RCC 7860 (cell line): ENCODE measurements at regions not wholly inside any gene's neighbourhood (a gene's known extent, or its start where the extent isn't known, plus 50 kb on each side); places are given as distances from the start of the nearest gene placed in this dataset.

ENCODE experiments used
- DNase-seq: peaks from one replicate; pipeline ENCODE4 v3.0.0-alpha.2; 2015; ENCODE audit warnings: low spot score
- FAIRE-seq: peaks from 2 replicates; lab custom pipeline; 2012; peaks lifted over from hg19 to GRCh38; lab: Jason Lieb, UNC

GRCh38 chr6:93974332-93974731 is 555.0 kb upstream of the EPHA7 start:
- no peak for DNase-seq
- no peak for FAIRE-seq

DNA sequence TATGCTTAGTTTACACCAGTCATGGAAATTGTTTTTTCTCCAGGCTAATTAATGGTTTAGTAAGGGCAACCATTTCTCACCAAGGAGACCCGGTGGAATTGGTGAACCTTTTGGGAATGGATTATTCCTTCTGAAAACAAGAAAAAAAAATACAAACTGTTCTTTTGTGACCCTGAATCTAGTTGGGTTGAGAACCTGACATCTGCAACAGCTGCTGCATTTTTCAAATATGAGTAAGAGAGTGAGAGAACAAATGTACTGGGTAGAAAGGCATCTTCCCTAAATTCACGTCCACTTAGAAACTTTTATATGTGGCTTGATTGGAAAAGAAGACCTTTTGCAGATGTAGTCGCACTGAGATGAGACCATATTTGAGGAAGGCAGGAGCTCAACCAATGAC is 553.4 kb upstream of the EPHA7 start:
- FAIRE-seq (no peak), DNase-seq (no peak)

GRCh38 chr6:93970684-93971083 is 551.3 kb upstream of the EPHA7 start:
- DNase-seq, result no peak
- no peak for FAIRE-seq

- FAIRE-seq (no peak), DNase-seq (no peak)
Measured at GRCh38 chr6:93968126-93968525, 548.8 kb upstream of the EPHA7 start.

- FAIRE-seq (no peak), DNase-seq (no peak)
Measured at GRCh38 chr6:93964926-93965325, 545.6 kb upstream of the EPHA7 start.

GRCh38 chr6:93964321-93964720 is 545.0 kb upstream of the EPHA7 start:
- FAIRE-seq (no peak), DNase-seq (no peak)

DNA sequence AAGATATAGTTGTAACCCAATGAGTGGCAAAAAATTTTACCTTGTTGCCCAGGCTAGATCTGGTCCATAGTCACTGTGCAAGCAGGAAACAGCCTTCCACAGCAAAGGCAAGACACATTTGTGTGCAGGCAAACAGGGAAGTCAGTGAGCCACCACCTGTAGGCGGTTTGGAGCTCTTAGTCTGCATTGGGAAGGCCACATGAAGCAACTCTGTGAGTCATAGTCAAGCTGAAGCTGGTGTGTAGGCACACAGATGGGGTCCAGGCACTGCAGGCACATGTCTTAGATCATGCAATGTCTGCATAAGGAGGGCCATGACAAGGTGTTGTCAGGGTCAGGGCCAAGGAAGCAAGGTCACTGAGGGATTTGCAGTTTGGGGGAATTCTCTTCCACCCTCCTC is 543.2 kb upstream of the EPHA7 start:
- FAIRE-seq (no peak), DNase-seq (no peak)

DNA sequence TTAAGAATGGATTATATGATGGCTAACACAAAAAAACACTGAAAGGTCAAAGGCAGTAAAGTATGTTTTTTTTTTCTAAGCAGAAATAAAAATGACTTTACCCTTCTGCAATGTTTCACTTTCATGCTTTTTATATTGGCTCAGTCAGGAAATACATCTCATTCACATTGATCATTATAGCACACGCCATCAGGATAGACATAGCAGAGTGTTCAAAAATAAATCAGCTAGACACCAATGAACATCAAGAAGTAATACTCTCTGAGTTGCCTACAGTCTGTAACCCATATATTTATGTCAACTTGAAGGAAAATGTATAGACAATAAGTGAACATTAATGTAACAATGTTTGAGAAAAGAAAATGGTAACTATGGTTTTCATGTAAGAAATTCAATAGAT is 535.2 kb upstream of the EPHA7 start:
- FAIRE-seq, result no peak

GRCh38 chr6:93943661-93944060 is 524.3 kb upstream of the EPHA7 start:
- DNase-seq, result no peak
- no peak for FAIRE-seq

More for the DNA sequence above, 535.2 kb upstream of the EPHA7 start:
- DNase-seq, result no peak

GRCh38 chr6:93940381-93940780 is 521.0 kb upstream of the EPHA7 start:
- no peak for DNase-seq
- FAIRE-seq, result no peak

- DNase-seq (no peak), FAIRE-seq (no peak)
Measured at GRCh38 chr6:93932175-93932574, 512.8 kb upstream of the EPHA7 start.

DNA sequence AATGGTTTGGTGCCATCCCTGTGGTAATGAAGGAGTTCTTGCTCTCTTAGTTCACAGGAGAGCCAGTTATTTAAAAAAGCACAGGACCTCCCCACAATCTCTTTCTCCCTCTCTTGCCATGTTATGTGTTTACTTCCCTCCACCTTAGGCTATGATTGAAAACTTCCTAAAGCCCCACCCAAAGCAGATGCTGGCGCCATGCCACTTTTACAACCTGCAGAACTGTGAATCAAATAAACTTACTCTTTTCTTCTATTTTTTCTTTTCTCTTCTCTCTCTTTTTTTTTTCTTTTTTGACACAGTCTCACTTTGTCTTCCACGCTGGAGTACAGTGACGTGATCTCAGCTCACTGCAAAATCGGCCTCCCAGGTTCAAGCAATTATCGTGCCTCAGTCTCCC is 508.4 kb upstream of the EPHA7 start:
- FAIRE-seq, result no peak
- no peak for DNase-seq

DNA sequence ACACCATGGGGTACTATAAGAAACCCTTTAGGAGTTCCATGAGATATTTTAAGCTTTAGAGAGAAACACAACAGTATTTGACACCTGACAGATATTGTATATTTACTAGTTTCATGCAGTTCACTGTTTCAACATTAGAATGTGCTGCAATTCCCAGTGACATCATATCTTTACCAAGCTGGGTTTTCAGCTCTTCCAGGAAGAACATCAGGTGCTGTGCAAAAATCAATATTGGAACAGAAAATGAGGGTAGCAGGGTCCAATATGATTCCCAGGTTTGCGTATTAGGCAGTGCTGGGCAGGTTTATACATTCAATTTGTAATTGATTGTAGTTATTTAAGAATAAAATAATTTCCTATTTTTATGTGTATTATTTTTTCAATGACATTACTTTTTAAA is 500.0 kb upstream of the EPHA7 start:
- DNase-seq (no peak), FAIRE-seq (no peak)

DNA sequence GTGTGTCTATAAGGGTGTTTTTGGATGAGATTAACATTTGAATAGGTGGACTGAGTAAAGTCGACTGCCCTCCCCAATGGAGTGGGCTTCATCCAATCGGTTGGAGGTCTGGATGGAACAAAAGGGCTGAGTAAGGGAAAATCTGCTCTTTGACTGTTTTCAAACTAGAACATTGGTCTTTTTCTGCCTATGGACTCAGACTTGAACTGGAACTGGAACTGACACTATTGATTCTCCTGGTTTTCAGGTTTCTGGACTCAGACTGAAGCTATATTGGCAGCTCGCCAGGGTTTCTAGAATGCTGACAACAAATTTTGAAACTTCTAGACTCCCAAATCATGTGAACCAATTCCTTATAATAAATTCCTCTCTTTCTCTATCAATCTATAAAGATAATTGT is 498.9 kb upstream of the EPHA7 start:
- no peak for DNase-seq

GRCh38 chr6:93917216-93917615 is 497.9 kb upstream of the EPHA7 start:
- no peak for FAIRE-seq
- DNase-seq, result no peak

More for the DNA sequence above, 498.9 kb upstream of the EPHA7 start:
- FAIRE-seq, result no peak

- FAIRE-seq, result no peak
Measured at GRCh38 chr6:93916716-93917115, 497.4 kb upstream of the EPHA7 start.

GRCh38 chr6:93915961-93916360 is 496.6 kb upstream of the EPHA7 start:
- no peak for FAIRE-seq
- no peak for DNase-seq

More at GRCh38 chr6:93916716-93917115, 497.4 kb upstream of the EPHA7 start:
- DNase-seq, result no peak

- DNase-seq (no peak), FAIRE-seq (no peak)
Measured at GRCh38 chr6:93902517-93902916, 483.2 kb upstream of the EPHA7 start.

DNA sequence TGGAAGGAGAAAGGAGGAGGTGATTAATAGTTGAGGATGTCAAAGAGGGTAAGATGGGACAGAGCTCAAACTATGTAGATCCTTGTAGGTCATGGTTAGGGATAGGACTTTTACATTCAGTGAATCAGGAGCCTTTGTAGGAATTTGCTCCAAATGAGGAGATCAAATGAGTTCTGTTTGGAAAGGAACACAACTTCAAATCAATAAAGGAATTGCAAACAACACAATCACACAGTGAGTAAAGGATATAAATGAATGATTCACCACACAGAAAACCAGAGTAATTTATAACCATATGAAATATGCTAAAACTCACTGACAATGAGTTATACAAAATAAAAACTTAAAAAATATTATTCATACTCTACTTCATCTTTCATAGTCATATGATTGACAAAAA is 480.8 kb upstream of the EPHA7 start:
- FAIRE-seq (no peak), DNase-seq (no peak)

GRCh38 chr6:93896081-93896480 is 476.7 kb upstream of the EPHA7 start:
- FAIRE-seq, result no peak
- no peak for DNase-seq

DNA sequence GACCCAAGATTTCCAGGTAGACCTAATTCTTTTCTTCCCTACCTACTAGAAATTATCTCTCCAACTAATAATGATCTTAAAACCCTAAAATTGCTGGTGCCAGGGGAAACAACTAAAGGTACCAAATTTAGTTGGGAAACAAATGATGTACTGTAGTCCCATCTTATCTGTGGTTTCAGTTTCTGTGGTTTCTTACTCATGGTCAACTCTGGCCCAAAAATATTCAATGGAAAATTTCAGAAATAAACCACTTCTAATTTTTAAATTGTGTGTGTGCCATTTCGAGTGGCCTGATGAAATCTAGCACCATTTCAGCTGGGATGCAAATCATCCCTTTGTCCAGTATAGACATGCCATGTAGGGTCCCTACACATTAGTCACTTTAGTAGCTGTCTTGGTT is 475.2 kb upstream of the EPHA7 start:
- DNase-seq (no peak), FAIRE-seq (no peak)

GRCh38 chr6:93889713-93890112 is 470.4 kb upstream of the EPHA7 start:
- no peak for DNase-seq
- no peak for FAIRE-seq

- FAIRE-seq (no peak), DNase-seq (no peak)
Measured at GRCh38 chr6:93886416-93886815, 467.1 kb upstream of the EPHA7 start.

DNA sequence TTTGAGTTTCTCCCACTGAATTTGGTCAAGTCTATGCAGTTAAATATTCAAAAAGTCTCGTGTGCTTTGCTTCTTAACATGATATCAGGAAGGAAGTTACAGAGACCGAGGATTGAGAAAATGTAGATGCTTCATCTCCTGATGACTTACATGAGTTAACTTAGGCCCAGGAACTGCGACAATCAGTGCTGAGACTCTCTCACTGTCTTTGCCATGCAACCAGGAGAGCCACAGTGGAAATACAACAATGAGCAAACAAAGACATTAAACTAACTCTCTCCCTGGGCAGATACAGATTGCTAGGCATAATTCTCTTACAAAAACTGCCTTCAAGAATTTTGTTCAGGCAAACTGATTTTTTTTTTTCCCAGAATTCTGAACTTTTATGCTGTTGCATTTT is 440.6 kb upstream of the EPHA7 start:
- DNase-seq (no peak), FAIRE-seq (no peak)
